HCT116 (cell line): ENCODE measurements at regions not wholly inside any gene's neighbourhood (a gene's known extent, or its start where the extent isn't known, plus 50 kb on each side); places are given as distances from the start of the nearest gene placed in this dataset.

Source experiments
- ATAC-seq: fragments of 200-7000 bp; cut with Tn5 transposase; 2 replicates; pipeline ENCODE4 v1.9.1; 2020; ENCODE audit warnings: mild to moderate bottlenecking, moderate library complexity
- BruUV-seq: library from RNA; stranded (reverse); fragments of 400-500 nt; replicated peaks from 2 replicates; lab custom pipeline; 2021; lab: Mats Ljungman, UMichigan
- CTCF ChIA-PET: fragments of 300-600 bp; sonication (Branson Sonifier 250); formaldehyde crosslinking; loops from one replicate; lab custom pipeline; 2021; ENCODE audit warnings: antibody characterized with exemption; lab: Charles Lee
- POLR2A ChIA-PET: fragments of 300-600, 350-600 bp; sonication (Branson Sonifier 250); formaldehyde crosslinking; loops from one replicate; lab custom pipeline; 2021; ENCODE audit warnings: antibody characterized with exemption; lab: Charles Lee
- RAD21 ChIA-PET, 2 experiments: fragments of 300-600 bp; sonication (Branson Sonifier 250); formaldehyde crosslinking; loops; one replicate each; lab custom pipeline; 2023; ENCODE audit warnings: low total read pairs in 2 of 2; ENCODE audit not compliant: uncharacterized antibody in 2 of 2, unreplicated experiment in 2 of 2, low non-redundant PET in 1 of 2; lab: Charles Lee
- DNase-seq: peaks from one replicate; pipeline ENCODE4 v3.0.0-alpha.2; 2010; ENCODE audit warnings: low read depth, low spot score
- H2AFZ ChIP-seq: fragments of 200-600 bp; shearing (Covaris generic), sonication (generic); 2 replicates; pipeline ENCODE4 v1.6.1; 2017; ENCODE audit warnings: low read depth, mixed run types, mixed read lengths, antibody characterized with exemption, low read length; ENCODE audit not compliant: poor library complexity, severe bottlenecking
- H3K27ac ChIP-seq: 2 replicates; pipeline ENCODE4 v1.5.1; 2012; ENCODE audit warnings: low read depth, low read length
- H3K27me3 ChIP-seq: fragments of 200-600 bp; sonication (generic); 2 replicates; pipeline ENCODE4 v1.6.1; 2016; ENCODE audit warnings: mixed run types, low read length, mixed read lengths; ENCODE audit not compliant: insufficient read depth
- H3K36me3 ChIP-seq, 2 experiments: fragments of 200-500 bp in 1 of 2; fragments of 200-600 bp in 1 of 2; sonication (Bioruptor generic) in 1 of 2; sonication (generic) in 1 of 2; 2 replicates each; pipeline versions ENCODE4 v1.5.1 to v1.6.1; 2014 to 2016; ENCODE audit warnings: low read length in 2 of 2, inconsistent platforms in 1 of 2, mixed read lengths in 1 of 2, mixed run types in 1 of 2; ENCODE audit not compliant: insufficient read depth in 2 of 2, control insufficient read depth in 1 of 2
- H3K4me1 ChIP-seq, 2 experiments: fragments of 200-600 bp in 1 of 2; sonication (generic) in 1 of 2; 2 replicates each; pipeline versions ENCODE4 v1.5.1 to v1.6.1; 2012 to 2017; ENCODE audit warnings: low read length in 2 of 2, inconsistent platforms in 1 of 2, mild to moderate bottlenecking in 1 of 2, mixed read lengths in 1 of 2, mixed run types in 1 of 2, moderate library complexity in 1 of 2; ENCODE audit not compliant: insufficient read depth in 2 of 2, control insufficient read depth in 1 of 2
- H3K4me2 ChIP-seq: fragments of 200-600 bp; sonication (generic); 2 replicates; pipeline ENCODE4 v1.6.1; 2017; ENCODE audit warnings: mixed run types, low read length, mixed read lengths
- H3K4me3 ChIP-seq, 2 experiments: fragments of 200-600 bp in 1 of 2; sonication (generic) in 1 of 2; replicated peaks in 1 of 2; 2 replicates each; pipeline ENCODE4 v1.5.1; 2011 to 2016; ENCODE audit warnings: low read length in 2 of 2, control low read depth in 1 of 2, low read depth in 1 of 2, mild to moderate bottlenecking in 1 of 2, mixed read lengths in 1 of 2, mixed run types in 1 of 2
- H3K79me2 ChIP-seq: fragments of 200-600 bp; sonication (generic); 2 replicates; pipeline ENCODE4 v1.6.1; 2017; ENCODE audit warnings: mild to moderate bottlenecking, mixed run types, low read length, moderate library complexity, mixed read lengths; ENCODE audit not compliant: insufficient read depth
- H3K9ac ChIP-seq: fragments of 200-600 bp; sonication (generic); 2 replicates; pipeline ENCODE4 v1.6.1; 2016; ENCODE audit warnings: low read length, mixed read lengths
- H3K9me2 ChIP-seq: fragments of 200-600 bp; sonication (generic), shearing (Covaris generic); 2 replicates; pipeline ENCODE4 v1.6.1; 2017; ENCODE audit warnings: mixed run types, mild to moderate bottlenecking, moderate library complexity; ENCODE audit not compliant: insufficient read depth
- H3K9me3 ChIP-seq, 2 experiments: fragments of 200-500 bp in 1 of 2; fragments of 200-600 bp in 1 of 2; sonication (Bioruptor generic) in 1 of 2; sonication (generic) in 1 of 2; 2 replicates each; pipeline ENCODE4 v1.6.1; 2014 to 2017; ENCODE audit warnings: low read length in 2 of 2, mixed read lengths in 2 of 2, inconsistent platforms in 1 of 2, low read depth in 1 of 2, mild to moderate bottlenecking in 1 of 2, mixed run types in 1 of 2, moderate library complexity in 1 of 2; ENCODE audit not compliant: control insufficient read depth in 1 of 2, insufficient read depth in 1 of 2
- H4K20me1 ChIP-seq: fragments of 200-600 bp; sonication (generic), shearing (Covaris generic); 2 replicates; pipeline ENCODE4 v1.6.1; 2017; ENCODE audit warnings: mixed run types, mild to moderate bottlenecking, moderate library complexity; ENCODE audit not compliant: insufficient read depth
- CBX3 ChIP-seq: IDR thresholded peaks from 2 replicates; pipeline ENCODE4 v1.6.1; 2012; ENCODE audit warnings: low read depth
- CTCF ChIP-seq, 3 experiments: fragments of 200-600 bp in 1 of 3; sonication (generic) in 1 of 3; IDR thresholded peaks in 2 of 3; conservative IDR thresholded peaks in 1 of 3; 2 replicates each; pipeline ENCODE4 v1.5.1; 2012 to 2017; ENCODE audit warnings: low read depth in 2 of 3, low read length in 2 of 3, antibody characterized with exemption in 1 of 3, borderline replicate concordance in 1 of 3, control low read depth in 1 of 3, mild to moderate bottlenecking in 1 of 3, mixed read lengths in 1 of 3, mixed run types in 1 of 3, moderate library complexity in 1 of 3; ENCODE audit not compliant: insufficient read depth in 1 of 3
- ELF1 ChIP-seq: IDR thresholded peaks from 2 replicates; pipeline ENCODE4 v1.6.1; 2012; ENCODE audit warnings: low read depth, borderline replicate concordance
- EZH2 ChIP-seq: fragments of 200-600 bp; sonication (generic); IDR thresholded peaks from 2 replicates; pipeline ENCODE4 v1.6.1; 2017; ENCODE audit warnings: antibody characterized with exemption, mixed run types
- EZH2phosphoT487 ChIP-seq: fragments of 200-600 bp; IDR thresholded peaks from 2 replicates; pipeline ENCODE4 v1.6.1; 2018; ENCODE audit warnings: antibody characterized with exemption, borderline replicate concordance
- FOSL1 ChIP-seq: IDR thresholded peaks from 2 replicates; pipeline ENCODE4 v1.6.1; 2012; ENCODE audit warnings: low read depth
- POLR2A ChIP-seq: IDR thresholded peaks from 2 replicates; pipeline ENCODE4 v1.7.0; 2011; ENCODE audit warnings: borderline replicate concordance; ENCODE audit not compliant: insufficient read depth, insufficient read length; ENCODE audit errors: extremely low read depth
- POLR2AphosphoS5 ChIP-seq: IDR thresholded peaks from 2 replicates; pipeline ENCODE4 v1.6.1; 2011; ENCODE audit warnings: mild to moderate bottlenecking, low read depth, low read length, moderate library complexity
- RAD21 ChIP-seq: IDR thresholded peaks from 2 replicates; pipeline ENCODE4 v1.6.1; 2012; ENCODE audit warnings: low read depth, mild to moderate bottlenecking
- REST ChIP-seq: IDR thresholded peaks from 2 replicates; pipeline ENCODE4 v1.6.1; 2012; ENCODE audit warnings: low read depth
- TCF7L2 ChIP-seq: IDR thresholded peaks from 2 replicates; pipeline ENCODE4 v1.7.0; 2011; ENCODE audit warnings: borderline replicate concordance, inconsistent platforms; ENCODE audit not compliant: insufficient read depth, insufficient read length; ENCODE audit errors: extremely low read depth
- YY1 ChIP-seq: IDR thresholded peaks from 2 replicates; pipeline ENCODE4 v1.6.1; 2011; ENCODE audit warnings: low read length, low read depth, moderate library complexity, mild to moderate bottlenecking; ENCODE audit not compliant: insufficient replicate concordance; ENCODE audit errors: extremely low read depth
- ZBTB33 ChIP-seq: IDR thresholded peaks from 2 replicates; pipeline ENCODE4 v1.6.1; 2011; ENCODE audit warnings: mild to moderate bottlenecking, low read length, moderate library complexity; ENCODE audit not compliant: insufficient replicate concordance; ENCODE audit errors: extremely low read depth
- ZNF274 ChIP-seq: fragments of 200-500 bp; sonication (Bioruptor generic); IDR thresholded peaks from 2 replicates; pipeline ENCODE4 v1.6.1; 2014; ENCODE audit warnings: mild to moderate bottlenecking, low read depth, low read length, inconsistent platforms
- intact Hi-C: fragments of 100-400 bp; cut with micrococcal nuclease; formaldehyde crosslinking; loops from 2 replicates; pipeline ENCODE4 v1.10.0; 2022

GRCh38 chr14:71454513-71455332, 477.5 kb upstream of the RGS6 start:
- Histone ChIP-seq H3K27me3 (no peaks in the 10 kb centered on the region), H4K20me1 (no peaks in the 10 kb centered on the region), H3K9me3 (no peaks in the 10 kb centered on the region), H3K9me2 (no peaks in the 10 kb centered on the region), H3K4me2 (no peak overlapping the region), H3K36me3 (no peaks in the 10 kb centered on the region), H3K27ac (no peak overlapping the region), H3K79me2 (no peaks in the 10 kb centered on the region), H3K4me1 (no peaks in the 10 kb centered on the region), H3K9ac (no peak overlapping the region), H3K4me3 (no peak overlapping the region), H2AFZ (no peak overlapping the region)
- BruUV-seq, result no TSS peak
- POLR2A ChIA-PET, result no interaction called here
- CTCF ChIA-PET, result no interaction called here
- DNase-seq (no peak), ATAC-seq (no peak)
- intact Hi-C loops, result no loop called here
- TF ChIP-seq POLR2AphosphoS5, result no peak
- TF ChIP-seq ELF1, result no peak
- no peak for TF ChIP-seq EZH2phosphoT487
- TF ChIP-seq ZNF274, result no peak
- no peak for TF ChIP-seq REST
- no peak for TF ChIP-seq YY1
- no peak for TF ChIP-seq EZH2
- TF ChIP-seq TCF7L2, result no peak
- TF ChIP-seq FOSL1, result no peak
- no peak for TF ChIP-seq POLR2A
- no peak for TF ChIP-seq CBX3
- no peak for TF ChIP-seq RAD21
- TF ChIP-seq ZBTB33, result no peak
- TF ChIP-seq CTCF (IDR thresholded peaks at IDR 0.05 in 2 of 3, conservative IDR thresholded peaks at IDR 0.05 in 1 of 3; ENCODE audit: borderline replicate concordance in 1 of 3, insufficient read depth in 1 of 3, low read depth in 2 of 3, low read length in 2 of 3), result no peak
- RAD21 ChIA-PET, result no interaction called here
